AML-193 (cell line): ENCODE measurements at regions not wholly inside any gene's neighbourhood (a gene's known extent, or its start where the extent isn't known, plus 50 kb on each side); places are given as distances from the start of the nearest gene placed in this dataset.

Experiments used
- DNase-seq, 2 experiments: peaks; one replicate each; lab custom pipeline; 2025; lab: John Stamatoyannopoulos, UW

GRCh38 chr4:80145739-80146138 lies 51.6 kb upstream of the PRDM8 start:
- no peak for DNase-seq

GRCh38 chr4:80144676-80145470 lies 52.4 kb upstream of the PRDM8 start:
- peak in 1 of 2 experiments; percentile 13 for DNase-seq

GRCh38 chr4:80143307-80143679 lies 54.0 kb upstream of the PRDM8 start:
- no peak for DNase-seq

- DNase-seq: peak; percentile 51 to 64
These were observed 54.7 kb upstream of the PRDM8 start for GRCh38 chr4:80142394-80143306.

- no peak for DNase-seq
These were observed 55.8 kb upstream of the PRDM8 start for GRCh38 chr4:80141543-80141942.

GRCh38 chr4:80140194-80140593 lies 57.1 kb upstream of the PRDM8 start:
- DNase-seq: peak; percentile 8 to 31

GRCh38 chr4:80139671-80140070 lies 57.6 kb upstream of the PRDM8 start:
- DNase-seq: peak; percentile 15 to 55

- DNase-seq: peak; percentile 79 to 84
These were observed 58.5 kb upstream of the PRDM8 start for GRCh38 chr4:80138551-80139538.

- DNase-seq: no peak
These were observed 59.7 kb upstream of the PRDM8 start for GRCh38 chr4:80137631-80138030.

GRCh38 chr4:80136270-80136669 lies 61.0 kb upstream of the PRDM8 start:
- DNase-seq: no peak

GRCh38 chr4:80135702-80136058 lies 61.6 kb upstream of the PRDM8 start:
- no peak for DNase-seq

GRCh38 chr4:80134936-80135701 lies 62.1 kb upstream of the ANTXR2 start:
- DNase-seq: no peak

- DNase-seq: no peak
These were observed 60.3 kb upstream of the ANTXR2 start for GRCh38 chr4:80133240-80133783.

- no peak for DNase-seq
These were observed 56.8 kb upstream of the ANTXR2 start for GRCh38 chr4:80129785-80130184.

GRCh38 chr4:80128941-80129340 lies 55.9 kb upstream of the ANTXR2 start:
- no peak for DNase-seq

GRCh38 chr4:80127870-80128419 lies 54.9 kb upstream of the ANTXR2 start:
- DNase-seq: no peak

GRCh38 chr4:80126435-80126834 lies 53.4 kb upstream of the ANTXR2 start:
- no peak for DNase-seq

GRCh38 chr4:80125252-80126177 lies 52.5 kb upstream of the ANTXR2 start:
- DNase-seq: peak; percentile 69 to 73
